ENCODE measurements at regions not wholly inside any gene's neighbourhood (a gene's known extent, or its start where the extent isn't known, plus 50 kb on each side); places are given as distances from the start of the nearest gene placed in this dataset.
A peak's percentile ranks its signal among the peaks of the same experiment; 100 is the strongest.

GRCh38 chr7:34275624-34276023 is 370.3 kb downstream of the BMPER start (continued):
- no peak for TF ChIP-seq USF1 (CRISPR knock-in tag; IDR thresholded peaks at IDR 0.05)
- no peak for TF ChIP-seq ZMAT4 (CRISPR knock-in tag; IDR thresholded peaks at IDR 0.05)
- no peak for TF ChIP-seq GTF2I (CRISPR knock-in tag; conservative IDR thresholded peaks at IDR 0.05)
- TF ChIP-seq ATF6 (CRISPR knock-in tag; IDR thresholded peaks at IDR 0.05): no peak
- TF ChIP-seq ZBTB43 (CRISPR knock-in tag; IDR thresholded peaks at IDR 0.05): no peak

- ATAC-seq: peak; percentile 65
- ChIA-PET POLR2A (no interaction called here), CTCF (no interaction called here)
- peaks cover 20% of the 10 kb centered on the region for H3K9me3 Mint-ChIP-seq
- peaks cover 21% of the 10 kb centered on the region for H3K4me1 Mint-ChIP-seq
- H3K27ac Mint-ChIP-seq: no peak overlapping the region
- peaks cover 15% of the 10 kb centered on the region for H3K36me3 Mint-ChIP-seq
- no peak for DNase-seq (ENCODE audit: low spot score)
- no peaks in the 10 kb centered on the region for H3K27me3 Mint-ChIP-seq (ENCODE audit: low read depth)
- H3K4me3 Mint-ChIP-seq: no peak overlapping the region
- TF ChIP-seq SMAD4 (CRISPR knock-in tag; IDR thresholded peaks at IDR 0.05): no peak
- no peak for TF ChIP-seq MYBL2 (CRISPR knock-in tag; IDR thresholded peaks at IDR 0.05)
- TF ChIP-seq TEAD4 (CRISPR knock-in tag; IDR thresholded peaks at IDR 0.05): no peak
- no peak for TF ChIP-seq ATF3 (CRISPR knock-in tag; conservative IDR thresholded peaks at IDR 0.05)
- no peak for TF ChIP-seq STAT6 (CRISPR knock-in tag; conservative IDR thresholded peaks at IDR 0.05; ENCODE audit: low read depth)
- TF ChIP-seq ZBTB21 (CRISPR knock-in tag; IDR thresholded peaks at IDR 0.05; ENCODE audit: borderline replicate concordance): no peak
- TF ChIP-seq ZNF671 (CRISPR knock-in tag; IDR thresholded peaks at IDR 0.05): no peak
- no peak for TF ChIP-seq ZNF263 (CRISPR knock-in tag; IDR thresholded peaks at IDR 0.05; ENCODE audit: low read depth)
- no peak for TF ChIP-seq HMGXB4 (CRISPR knock-in tag; IDR thresholded peaks at IDR 0.05)
- no peak for TF ChIP-seq CREB1 (CRISPR knock-in tag; IDR thresholded peaks at IDR 0.05)
- no peak for TF ChIP-seq GABPB1 (CRISPR knock-in tag; IDR thresholded peaks at IDR 0.05)
- TF ChIP-seq CDX4 (CRISPR knock-in tag; IDR thresholded peaks at IDR 0.05; ENCODE audit: borderline replicate concordance): no peak
- no peak for TF ChIP-seq ETV6 (CRISPR knock-in tag; IDR thresholded peaks at IDR 0.05)
- no peak for TF ChIP-seq CTCF (IDR thresholded peaks at IDR 0.05)
- no peak for TF ChIP-seq ZNF317 (CRISPR knock-in tag; IDR thresholded peaks at IDR 0.05; ENCODE audit: borderline replicate concordance, low read depth)
- no peak for TF ChIP-seq NR3C1 (CRISPR knock-in tag; conservative IDR thresholded peaks at IDR 0.05; ENCODE audit: low read depth)
- TF ChIP-seq ZNF512 (CRISPR knock-in tag; IDR thresholded peaks at IDR 0.05; ENCODE audit: borderline replicate concordance): no peak
Measured at GRCh38 chr7:34277016-34277802, 371.9 kb downstream of the BMPER start.
